ENCODE measurements at regions not wholly inside any gene's neighbourhood (a gene's known extent, or its start where the extent isn't known, plus 50 kb on each side); places are given as distances from the start of the nearest gene placed in this dataset.
"Not testable (repeated sequence)": the region's sequence is repeated elsewhere in the genome, so short reads cannot be mapped to it uniquely, and the experiment has no call there.

- DNase-seq = no peak
These were observed 199.5 kb downstream of the FOXD4L6 start for GRCh38 chr9:40928803-40929487.

- DNase-seq = no peak
These were observed 200.4 kb downstream of the FOXD4L6 start for GRCh38 chr9:40927851-40928802.

- no peak for DNase-seq
These were observed 201.2 kb downstream of the FOXD4L6 start for GRCh38 chr9:40927260-40927631.

- no peak for DNase-seq
These were observed 201.8 kb downstream of the FOXD4L6 start for GRCh38 chr9:40926404-40927259.

- DNase-seq = no peak
These were observed 203.3 kb downstream of the FOXD4L6 start for GRCh38 chr9:40925149-40925548.

- not testable (repeated sequence) for DNase-seq
These were observed 212.1 kb downstream of the FOXD4L6 start for GRCh38 chr9:40916399-40916783.

- not testable (repeated sequence) for DNase-seq
These were observed 212.7 kb downstream of the FOXD4L6 start for GRCh38 chr9:40915660-40916398.

- DNase-seq = no peak
These were observed 213.5 kb downstream of the FOXD4L6 start for GRCh38 chr9:40914772-40915659.

GRCh38 chr9:40913928-40914673, 214.4 kb downstream of the FOXD4L6 start:
- DNase-seq = no peak

- no peak for DNase-seq
These were observed 215.3 kb downstream of the FOXD4L6 start for GRCh38 chr9:40913096-40913719.

- not testable (repeated sequence) for DNase-seq
These were observed 215.8 kb downstream of the FOXD4L6 start for GRCh38 chr9:40912679-40913078.

GRCh38 chr9:40911647-40912046, 216.8 kb downstream of the FOXD4L6 start:
- no peak for DNase-seq

- DNase-seq = not testable (repeated sequence)
These were observed 217.5 kb downstream of the FOXD4L6 start for GRCh38 chr9:40910995-40911394.

- DNase-seq = no peak
These were observed 218.7 kb downstream of the FOXD4L6 start for GRCh38 chr9:40909821-40910220.

GRCh38 chr9:40909111-40909510, 219.4 kb downstream of the FOXD4L6 start:
- DNase-seq = not testable (repeated sequence)

GRCh38 chr9:40907657-40908624, 220.5 kb downstream of the FOXD4L6 start:
- no peak for DNase-seq

- not testable (repeated sequence) for DNase-seq
These were observed 221.6 kb downstream of the FOXD4L6 start for GRCh38 chr9:40906879-40907278.

GRCh38 chr9:40892315-40892714, 236.2 kb downstream of the FOXD4L6 start:
- not testable (repeated sequence) for DNase-seq

GRCh38 chr9:40885858-40886257, 242.6 kb downstream of the FOXD4L6 start:
- DNase-seq = not testable (repeated sequence)
